ENCODE measurements at regions not wholly inside any gene's neighbourhood (a gene's known extent, or its start where the extent isn't known, plus 50 kb on each side); places are given as distances from the start of the nearest gene placed in this dataset.

- H3K4me3 ChIP-seq (ENCODE audit: low read depth, low read length), result no peak overlapping the region
- POLR2A ChIA-PET, result no interaction called here
- no peak for DNase-seq (ENCODE audit: low read depth, low spot score)
- no peak for TF ChIP-seq CTCF (IDR thresholded peaks at IDR 0.05; ENCODE audit: insufficient read depth, low read length, missing control alignments)
- CTCF ChIA-PET, result no interaction called here
Measured at GRCh38 chr10:4053940-4054339, 268.9 kb upstream of the KLF6 start.

DNA sequence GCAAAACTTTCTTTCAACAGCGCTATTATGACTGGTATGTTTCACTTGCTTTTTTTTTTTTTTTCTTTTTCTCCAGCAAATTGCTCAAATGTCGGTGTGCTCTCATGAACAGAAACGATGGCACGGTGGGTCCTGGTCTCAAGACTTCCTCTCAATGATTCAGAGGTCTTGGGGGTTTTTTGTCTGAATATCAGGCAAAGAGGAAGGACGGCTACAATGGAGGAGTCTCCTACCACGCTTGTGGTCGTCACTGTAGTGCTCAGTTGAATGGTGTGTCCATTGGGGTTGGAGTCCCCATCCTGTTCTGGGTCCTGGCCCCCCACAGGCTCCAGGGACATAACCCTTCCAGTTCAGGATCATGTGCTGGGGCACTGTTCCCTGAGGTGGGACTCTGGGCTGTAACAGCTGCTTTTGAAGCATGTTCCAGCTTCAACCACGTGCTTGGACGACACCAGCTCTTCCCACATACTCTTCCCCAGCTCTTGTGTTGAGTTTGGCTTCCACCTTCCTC lies 266.7 kb upstream of the KLF6 start:
- CTCF ChIA-PET, result no interaction called here
- no peak for DNase-seq (ENCODE audit: low read depth, low spot score)
- POLR2A ChIA-PET, result no interaction called here
- no peak overlapping the region for H3K4me3 ChIP-seq (ENCODE audit: low read depth, low read length)
- TF ChIP-seq CTCF (IDR thresholded peaks at IDR 0.05; ENCODE audit: insufficient read depth, low read length, missing control alignments), result no peak

DNA sequence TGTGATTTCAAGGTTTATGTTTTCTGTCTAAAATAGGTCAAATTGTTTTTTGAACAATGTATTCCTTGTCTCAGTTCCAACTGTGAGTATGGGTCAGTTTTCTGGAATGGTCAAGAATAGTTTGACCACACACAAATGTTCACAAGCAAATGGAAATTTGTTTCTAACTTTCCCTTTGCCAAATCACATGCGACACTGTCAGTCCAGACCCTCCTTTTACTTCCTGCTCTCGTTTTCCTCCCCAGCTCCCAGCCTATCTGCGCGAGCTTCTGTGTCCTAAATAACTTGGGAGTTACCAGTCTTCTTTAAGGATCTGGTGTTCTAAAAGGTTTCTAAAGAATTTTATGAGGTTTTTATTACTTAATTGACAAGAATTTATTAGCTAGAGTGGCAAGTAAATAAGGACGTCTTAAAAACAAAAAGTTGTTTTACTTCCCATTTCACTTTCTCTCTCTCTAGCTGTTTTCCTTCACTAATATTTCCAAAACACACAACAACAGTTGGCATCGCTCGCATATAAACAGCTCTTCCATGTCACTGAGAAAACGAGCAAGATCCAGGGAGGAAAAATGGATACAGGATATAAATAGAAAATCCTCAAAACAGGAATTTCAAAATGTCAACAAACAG lies 266.1 kb upstream of the KLF6 start:
- CTCF ChIA-PET, result no interaction called here
- DNase-seq (ENCODE audit: low read depth, low spot score), result no peak
- H3K4me3 ChIP-seq (ENCODE audit: low read depth, low read length), result no peak overlapping the region
- POLR2A ChIA-PET, result no interaction called here
- TF ChIP-seq CTCF (IDR thresholded peaks at IDR 0.05; ENCODE audit: insufficient read depth, low read length, missing control alignments), result no peak

- DNase-seq (ENCODE audit: low read depth, low spot score), result no peak
- TF ChIP-seq CTCF (IDR thresholded peaks at IDR 0.05; ENCODE audit: insufficient read depth, low read length, missing control alignments), result no peak
- no peak overlapping the region for H3K4me3 ChIP-seq (ENCODE audit: low read depth, low read length)
- CTCF ChIA-PET, result no interaction called here
- POLR2A ChIA-PET, result no interaction called here
Measured at GRCh38 chr10:4050061-4050460, 265.1 kb upstream of the KLF6 start.

- H3K4me3 ChIP-seq (ENCODE audit: low read depth, low read length), result no peak overlapping the region
- ChIA-PET POLR2A (no interaction called here), CTCF (interaction anchor here (0.7 kb wide), 1 partner anchor 9 kb away, joined by 3 read pairs; no protein-coding TSS in a partner anchor)
- DNase-seq (ENCODE audit: low read depth, low spot score), result no peak
- no peak for TF ChIP-seq CTCF (IDR thresholded peaks at IDR 0.05; ENCODE audit: insufficient read depth, low read length, missing control alignments)
Measured at GRCh38 chr10:4049348-4049747, 264.3 kb upstream of the KLF6 start.

GRCh38 chr10:4048236-4048864 lies 263.3 kb upstream of the KLF6 start:
- ChIA-PET POLR2A (no interaction called here), CTCF (interaction anchor here (0.7 kb wide), 1 partner anchor 8 kb away, joined by 3 read pairs; no protein-coding TSS in a partner anchor)
- no peak for DNase-seq (ENCODE audit: low read depth, low spot score)
- no peak overlapping the region for H3K4me3 ChIP-seq (ENCODE audit: low read depth, low read length)
- no peak for TF ChIP-seq CTCF (IDR thresholded peaks at IDR 0.05; ENCODE audit: insufficient read depth, low read length, missing control alignments)

Data from AG04449 (cell line).